HEK293 (cell line): ENCODE measurements at regions not wholly inside any gene's neighbourhood (a gene's known extent, or its start where the extent isn't known, plus 50 kb on each side); places are given as distances from the start of the nearest gene placed in this dataset.
A peak's percentile ranks its signal among the peaks of the same experiment; 100 is the strongest.

Experiments
- CTCF ChIA-PET: fragments of 350-600 bp; formaldehyde crosslinking; extraction: SDS; loops from one replicate; lab custom pipeline; 2021; ENCODE audit warnings: antibody characterized with exemption; lab: Yijun Ruan, JAX
- POLR2A ChIA-PET: fragments of 300-600 bp; formaldehyde crosslinking; extraction: SDS; loops from one replicate; lab custom pipeline; 2020; ENCODE audit warnings: antibody characterized with exemption, inconsistent platforms; lab: Yijun Ruan, JAX
- H3K27ac ChIP-seq: fragments of 200-500 bp; sonication (Bioruptor generic); 2 replicates; pipeline ENCODE4 v1.5.1; 2014; ENCODE audit warnings: low read depth, low read length, control low read depth, inconsistent platforms; ENCODE audit errors: extremely low read depth
- H3K36me3 ChIP-seq, 2 experiments: fragments of 200-500 bp in 1 of 2; sonication (Bioruptor generic) in 1 of 2; 1 replicate in 1 of 2; 2 replicates in 1 of 2; pipeline ENCODE4 v1.5.1; 2014 to 2017; ENCODE audit warnings: inconsistent platforms in 2 of 2, low read length in 2 of 2; ENCODE audit not compliant: control insufficient read depth in 2 of 2, insufficient read depth in 1 of 2
- H3K4me1 ChIP-seq: fragments of 200-500 bp; sonication (Bioruptor generic); 2 replicates; pipeline ENCODE4 v1.5.1; 2014; ENCODE audit warnings: mild to moderate bottlenecking, low read length, inconsistent platforms; ENCODE audit not compliant: control insufficient read depth, insufficient read depth
- H3K4me3 ChIP-seq: 2 replicates; pipeline ENCODE4 v1.5.1; 2011; ENCODE audit warnings: low read depth, mild to moderate bottlenecking, control low read depth, low read length, moderate library complexity
- H3K9me3 ChIP-seq: fragments of 200-500 bp; sonication (Bioruptor generic); 2 replicates; pipeline ENCODE4 v1.5.1; 2014; ENCODE audit warnings: low read depth, low read length, inconsistent platforms; ENCODE audit not compliant: control insufficient read depth, insufficient read depth
- GLIS1 ChIP-seq: fragments of 450-650 bp; formaldehyde crosslinking; IDR thresholded peaks from 2 replicates; pipeline ENCODE4 v1.5.1; 2016; ENCODE audit warnings: missing biosample characterization, missing genetic modification characterization
- KLF1 ChIP-seq: fragments of 450-650 bp; formaldehyde crosslinking; IDR thresholded peaks from 2 replicates; pipeline ENCODE4 v1.5.1; 2016; ENCODE audit warnings: missing biosample characterization, missing genetic modification characterization
- PRDM6 ChIP-seq: fragments of 450-650 bp; formaldehyde crosslinking; IDR thresholded peaks from 2 replicates; pipeline ENCODE4 v1.5.1; 2017; ENCODE audit warnings: missing biosample characterization, missing genetic modification characterization
- SALL2 ChIP-seq: fragments of 450-650 bp; formaldehyde crosslinking; IDR thresholded peaks from 2 replicates; pipeline ENCODE4 v1.5.0; 2017; ENCODE audit warnings: missing biosample characterization, mild to moderate bottlenecking, missing genetic modification characterization, borderline replicate concordance
- ZBTB48 ChIP-seq: fragments of 450-650 bp; formaldehyde crosslinking; IDR thresholded peaks from 2 replicates; pipeline ENCODE4 v1.5.1; 2016; ENCODE audit warnings: missing biosample characterization, missing genetic modification characterization
- ZFHX2 ChIP-seq: fragments of 450-650 bp; formaldehyde crosslinking; conservative IDR thresholded peaks from 2 replicates; pipeline ENCODE4 v1.5.1; 2016; ENCODE audit warnings: missing biosample characterization, missing genetic modification characterization
- ZFP37 ChIP-seq: fragments of 450-650 bp; formaldehyde crosslinking; IDR thresholded peaks from 2 replicates; pipeline ENCODE4 v1.5.1; 2016; ENCODE audit warnings: missing biosample characterization, missing genetic modification characterization
- ZFP69B ChIP-seq: fragments of 450-650 bp; formaldehyde crosslinking; IDR thresholded peaks from 2 replicates; pipeline ENCODE4 v1.5.1; 2016; ENCODE audit warnings: missing biosample characterization, missing genetic modification characterization
- ZNF10 ChIP-seq: fragments of 450-650 bp; formaldehyde crosslinking; IDR thresholded peaks from 2 replicates; pipeline ENCODE4 v1.5.1; 2017; ENCODE audit warnings: missing biosample characterization, missing genetic modification characterization
- ZNF133 ChIP-seq: fragments of 450-650 bp; formaldehyde crosslinking; IDR thresholded peaks from 2 replicates; pipeline ENCODE4 v1.5.1; 2016; ENCODE audit warnings: missing biosample characterization, missing genetic modification characterization
- ZNF184 ChIP-seq: fragments of 450-650 bp; IDR thresholded peaks from 2 replicates; pipeline ENCODE4 v1.5.1; 2018; ENCODE audit warnings: missing biosample characterization, mild to moderate bottlenecking, missing genetic modification characterization
- ZNF214 ChIP-seq: fragments of 450-650 bp; formaldehyde crosslinking; IDR thresholded peaks from 2 replicates; pipeline ENCODE4 v1.5.1; 2017; ENCODE audit warnings: missing biosample characterization, mild to moderate bottlenecking, missing genetic modification characterization, borderline replicate concordance
- ZNF221 ChIP-seq: fragments of 450-650 bp; formaldehyde crosslinking; IDR thresholded peaks from 2 replicates; pipeline ENCODE4 v1.5.1; 2017; ENCODE audit warnings: missing biosample characterization, missing genetic modification characterization, borderline replicate concordance
- ZNF23 ChIP-seq: fragments of 450-650 bp; formaldehyde crosslinking; IDR thresholded peaks from 2 replicates; pipeline ENCODE4 v1.5.1; 2016; ENCODE audit warnings: missing biosample characterization, missing genetic modification characterization, borderline replicate concordance
- ZNF24 ChIP-seq: fragments of 450-650 bp; formaldehyde crosslinking; IDR thresholded peaks from 2 replicates; pipeline ENCODE4 v1.5.1; 2016; ENCODE audit warnings: missing biosample characterization, missing genetic modification characterization
- ZNF350 ChIP-seq: fragments of 450-650 bp; formaldehyde crosslinking; IDR thresholded peaks from 2 replicates; pipeline ENCODE4 v1.5.0; 2017; ENCODE audit warnings: missing biosample characterization, mild to moderate bottlenecking, missing genetic modification characterization
- ZNF362 ChIP-seq: fragments of 450-650 bp; formaldehyde crosslinking; IDR thresholded peaks from 2 replicates; pipeline ENCODE4 v1.5.1; 2016; ENCODE audit warnings: missing biosample characterization, missing genetic modification characterization
- ZNF514 ChIP-seq: fragments of 450-650 bp; formaldehyde crosslinking; IDR thresholded peaks from 2 replicates; pipeline ENCODE4 v1.5.1; 2016; ENCODE audit warnings: missing biosample characterization, missing genetic modification characterization
- ZNF561 ChIP-seq: fragments of 450-650 bp; IDR thresholded peaks from 2 replicates; pipeline ENCODE4 v1.5.1; 2018; ENCODE audit warnings: missing biosample characterization, missing genetic modification characterization, borderline replicate concordance
- ZNF596 ChIP-seq: fragments of 450-650 bp; IDR thresholded peaks from 2 replicates; pipeline ENCODE4 v1.5.0; 2018; ENCODE audit warnings: missing biosample characterization, mild to moderate bottlenecking, missing genetic modification characterization, moderate library complexity
- ZNF626 ChIP-seq: fragments of 450-650 bp; sonication (Bioruptor Pico); formaldehyde crosslinking; IDR thresholded peaks from 2 replicates; pipeline ENCODE4 v1.5.1; 2018; ENCODE audit warnings: missing biosample characterization, missing genetic modification characterization, inconsistent platforms

- no peak for TF ChIP-seq ZNF133 (tag by site-specific recombination)
- no peak for TF ChIP-seq ZFP37 (tag by site-specific recombination)
- TF ChIP-seq ZNF24 (tag by site-specific recombination) = no peak
- no peak for TF ChIP-seq ZNF626
- no peak for TF ChIP-seq ZFP69B
- TF ChIP-seq ZNF214 (tag by site-specific recombination) = no peak
Observed at GRCh38 chr2:67792681-67793091, 270.1 kb downstream of the C1D start (continued).

GRCh38 chr2:67797801-67798540 is 264.8 kb downstream of the C1D start:
- H3K27ac ChIP-seq = no peak overlapping the region
- H3K4me1 ChIP-seq = peaks cover 6% of the 10 kb centered on the region; the same call in 1 of the 2 replicates
- no peaks in the 10 kb centered on the region for H3K36me3 ChIP-seq
- no peaks in the 10 kb centered on the region for H3K9me3 ChIP-seq
- TF ChIP-seq ZNF221 (tag by site-specific recombination) (no peak), ZNF184 (tag by site-specific recombination) (peak; percentile 25; the same call in 1 of the 2 replicates), PRDM6 (tag by site-specific recombination) (0 out of 2 replicates have a peak, but pooled peaks have one; percentile 15), ZNF350 (tag by site-specific recombination) (0 out of 2 replicates have a peak, but pooled peaks have one; percentile 31)
- POLR2A ChIA-PET = no interaction called here
- no peak overlapping the region for H3K4me3 ChIP-seq
- CTCF ChIA-PET = no interaction called here

GRCh38 chr2:67798541-67799160 is 264.2 kb downstream of the C1D start:
- TF ChIP-seq ZNF23 (tag by site-specific recombination) (no peak), GLIS1 (tag by site-specific recombination) (no peak)
- ChIA-PET CTCF (no interaction called here), POLR2A (no interaction called here)
- no peak overlapping the region for H3K27ac ChIP-seq
- no peak overlapping the region for H3K4me3 ChIP-seq
- no peaks in the 10 kb centered on the region for H3K9me3 ChIP-seq
- no peaks in the 10 kb centered on the region for H3K36me3 ChIP-seq
- H3K4me1 ChIP-seq = peaks cover 6% of the 10 kb centered on the region; the same call in 1 of the 2 replicates

- H3K9me3 ChIP-seq = no peaks in the 10 kb centered on the region
- no peak overlapping the region for H3K4me3 ChIP-seq
- POLR2A ChIA-PET = no interaction called here
- peaks cover 6% of the 10 kb centered on the region; the same call in 1 of the 2 replicates for H3K4me1 ChIP-seq
- TF ChIP-seq ZBTB48 (no peak), ZFP37 (tag by site-specific recombination) (no peak), ZNF10 (tag by site-specific recombination) (no peak), ZNF561 (tag by site-specific recombination) (no peak), ZNF596 (tag by site-specific recombination) (no peak), ZNF362 (tag by site-specific recombination) (no peak), SALL2 (tag by site-specific recombination) (no peak), ZFHX2 (no peak), KLF1 (no peak), ZNF514 (tag by site-specific recombination) (no peak)
- H3K27ac ChIP-seq = no peak overlapping the region
- H3K36me3 ChIP-seq = no peaks in the 10 kb centered on the region
- CTCF ChIA-PET = no interaction called here
Observed at GRCh38 chr2:67799886-67800285, 262.9 kb downstream of the C1D start.
